Activated CD8-positive, alpha-beta T cell treated with anti-CD3 and anti-CD28 coated beads for 36 hours (primary cell): ENCODE measurements at regions not wholly inside any gene's neighbourhood (a gene's known extent, or its start where the extent isn't known, plus 50 kb on each side); places are given as distances from the start of the nearest gene placed in this dataset.

Experiments used
- ATAC-seq: fragments of 200-7000 bp; cut with Tn5 transposase; one replicate; pipeline ENCODE4 v1.10.0; 2021; ENCODE audit warnings: mild to moderate bottlenecking, moderate library complexity
- CTCF ChIA-PET: fragments of 350-600 bp; sonication (Branson Sonifier 250); formaldehyde crosslinking; loops from one replicate; lab custom pipeline; 2021; ENCODE audit warnings: antibody characterized with exemption; lab: Charles Lee
- POLR2A ChIA-PET: fragments of 350-600 bp; sonication (Branson Sonifier 250); formaldehyde crosslinking; loops from one replicate; lab custom pipeline; 2021; ENCODE audit warnings: antibody characterized with exemption; lab: Charles Lee
- DNase-seq: peaks from one replicate; pipeline ENCODE4 v3.0.0-alpha.2; 2020
- H3K27ac Mint-ChIP-seq: one replicate; pipeline ENCODE4 v1.8.0; 2021; ENCODE audit warnings: mild to moderate bottlenecking, mixed read lengths
- H3K27me3 Mint-ChIP-seq: one replicate; pipeline ENCODE4 v1.8.0; 2021; ENCODE audit warnings: mixed read lengths
- H3K36me3 Mint-ChIP-seq: one replicate; pipeline ENCODE4 v1.8.0; 2021; ENCODE audit warnings: low read depth, mixed read lengths
- H3K4me1 Mint-ChIP-seq: one replicate; pipeline ENCODE4 v1.8.0; 2021; ENCODE audit warnings: low read depth, mixed read lengths
- H3K4me3 Mint-ChIP-seq: one replicate; pipeline ENCODE4 v1.8.0; 2021; ENCODE audit warnings: mild to moderate bottlenecking, moderate library complexity, mixed read lengths
- H3K9me3 Mint-ChIP-seq: one replicate; pipeline ENCODE4 v1.8.0; 2021; ENCODE audit warnings: mixed read lengths
- CTCF ChIP-seq: fragments of 200-600 bp; IDR thresholded peaks from one replicate; pipeline ENCODE4 v1.8.0; 2022; ENCODE audit warnings: antibody characterized with exemption, mild to moderate bottlenecking
- intact Hi-C: fragments of 100-400 bp; cut with micrococcal nuclease; formaldehyde crosslinking; loops from one replicate; pipeline ENCODE4 v1.10.0; 2022

- Mint-ChIP-seq H3K27ac (no peak overlapping the region), H3K9me3 (no peaks in the 10 kb centered on the region), H3K36me3 (no peaks in the 10 kb centered on the region), H3K4me1 (no peaks in the 10 kb centered on the region), H3K27me3 (peaks cover 2% of the 10 kb centered on the region), H3K4me3 (no peak overlapping the region)
- ATAC-seq (no peak), DNase-seq (no peak)
- intact Hi-C loops: no loop called here
- CTCF ChIA-PET: interaction anchor here (0.8 kb wide), 1 partner anchor 22 kb away, joined by 3 read pairs; no protein-coding TSS in a partner anchor
- TF ChIP-seq CTCF: no peak
- POLR2A ChIA-PET: no interaction called here
Measured at GRCh38 chr9:79152306-79152705, 419.5 kb upstream of the TLE4 start.

GRCh38 chr9:79154806-79155205, 417.0 kb upstream of the TLE4 start:
- Mint-ChIP-seq H3K4me3 (no peak overlapping the region), H3K27me3 (peaks cover 4% of the 10 kb centered on the region), H3K27ac (no peak overlapping the region), H3K9me3 (no peaks in the 10 kb centered on the region), H3K36me3 (no peaks in the 10 kb centered on the region), H3K4me1 (no peaks in the 10 kb centered on the region)
- CTCF ChIA-PET: no interaction called here
- POLR2A ChIA-PET: no interaction called here
- ATAC-seq: no peak
- no peak for DNase-seq
- intact Hi-C loops: no loop called here
- TF ChIP-seq CTCF: no peak

- no peaks in the 10 kb centered on the region for H3K9me3 Mint-ChIP-seq
- no peaks in the 10 kb centered on the region for H3K36me3 Mint-ChIP-seq
- no peaks in the 10 kb centered on the region for H3K4me1 Mint-ChIP-seq
- peaks cover 4% of the 10 kb centered on the region for H3K27me3 Mint-ChIP-seq
- ATAC-seq: no peak
- TF ChIP-seq CTCF: no peak
- POLR2A ChIA-PET: no interaction called here
- H3K4me3 Mint-ChIP-seq: no peak overlapping the region
- peak; percentile 11 for DNase-seq
- H3K27ac Mint-ChIP-seq: no peak overlapping the region
- CTCF ChIA-PET: no interaction called here
- intact Hi-C loops: no loop called here
Measured at GRCh38 chr9:79155308-79155707, 416.5 kb upstream of the TLE4 start.

GRCh38 chr9:79163544-79163943, 408.2 kb upstream of the TLE4 start:
- no peaks in the 10 kb centered on the region for H3K9me3 Mint-ChIP-seq
- ATAC-seq (no peak), DNase-seq (no peak)
- H3K27ac Mint-ChIP-seq: no peak overlapping the region
- peaks cover 2% of the 10 kb centered on the region for H3K27me3 Mint-ChIP-seq
- H3K4me3 Mint-ChIP-seq: no peak overlapping the region
- no peak for TF ChIP-seq CTCF
- H3K4me1 Mint-ChIP-seq: peaks cover 5% of the 10 kb centered on the region
- ChIA-PET POLR2A (no interaction called here), CTCF (no interaction called here)
- intact Hi-C loops: no loop called here
- no peaks in the 10 kb centered on the region for H3K36me3 Mint-ChIP-seq

- no peak for DNase-seq
- CTCF ChIA-PET: no interaction called here
Measured at GRCh38 chr9:79164406-79164805, 407.4 kb upstream of the TLE4 start.

More at GRCh38 chr9:79164406-79164805, 407.4 kb upstream of the TLE4 start:
- H3K27ac Mint-ChIP-seq: no peak overlapping the region
- ATAC-seq: no peak
- POLR2A ChIA-PET: no interaction called here
- no peaks in the 10 kb centered on the region for H3K36me3 Mint-ChIP-seq
- no peak for TF ChIP-seq CTCF
- H3K27me3 Mint-ChIP-seq: peaks cover 2% of the 10 kb centered on the region
- intact Hi-C loops: no loop called here
- peaks cover 5% of the 10 kb centered on the region for H3K4me1 Mint-ChIP-seq
- H3K4me3 Mint-ChIP-seq: no peak overlapping the region
- H3K9me3 Mint-ChIP-seq: no peaks in the 10 kb centered on the region
